ENCODE measurements at regions not wholly inside any gene's neighbourhood (a gene's known extent, or its start where the extent isn't known, plus 50 kb on each side); places are given as distances from the start of the nearest gene placed in this dataset.

GRCh38 chr5:2177244-2177643 is 294.5 kb upstream of the IRX4 start:
- no peak for DNase-seq

GRCh38 chr5:2176581-2176980 is 293.9 kb upstream of the IRX4 start:
- DNase-seq = no peak

GRCh38 chr5:2175842-2176404 is 293.2 kb upstream of the IRX4 start:
- DNase-seq = no peak

DNA sequence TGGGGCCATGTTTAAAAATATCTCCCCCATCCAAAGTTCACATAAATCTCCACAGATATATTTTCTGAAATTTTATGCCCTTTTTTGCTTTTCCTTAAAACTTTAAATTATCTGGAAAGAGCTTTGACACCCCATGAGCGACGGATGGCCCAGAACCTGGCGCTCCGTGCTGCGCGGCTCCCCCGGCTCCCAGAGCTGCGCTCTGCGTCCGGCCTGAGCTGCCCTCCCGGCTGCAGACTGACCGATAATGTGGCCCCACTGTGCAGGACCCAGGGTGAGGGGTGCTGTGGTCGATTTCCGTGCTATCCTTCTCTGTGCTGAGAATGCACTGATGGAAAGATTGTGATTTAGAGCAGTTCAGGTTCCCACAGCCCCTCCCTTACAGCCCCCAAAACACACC is 292.3 kb upstream of the IRX4 start:
- DNase-seq = no peak

DNA sequence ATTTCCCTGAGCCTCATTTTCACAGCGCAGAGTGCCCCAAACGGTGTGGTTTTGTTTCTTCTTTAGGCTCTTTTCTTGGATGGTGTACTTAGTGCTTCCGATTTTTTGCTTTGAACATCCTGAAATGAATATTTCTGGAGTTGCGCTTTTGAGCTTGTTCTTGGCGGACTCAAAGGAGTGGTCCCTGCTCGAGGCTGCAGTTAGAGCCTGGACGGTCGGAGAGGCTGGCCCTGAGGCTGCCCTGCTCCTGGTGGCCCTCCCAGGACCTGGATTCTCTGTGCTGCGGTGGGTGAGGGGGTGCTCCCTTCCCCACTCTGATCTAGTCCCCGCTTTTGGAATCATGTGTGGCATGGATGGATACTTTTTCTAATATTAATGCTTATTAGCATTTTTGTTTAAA is 291.8 kb upstream of the IRX4 start:
- DNase-seq = no peak

GRCh38 chr5:2173151-2173834 is 290.6 kb upstream of the IRX4 start:
- DNase-seq = no peak

DNA sequence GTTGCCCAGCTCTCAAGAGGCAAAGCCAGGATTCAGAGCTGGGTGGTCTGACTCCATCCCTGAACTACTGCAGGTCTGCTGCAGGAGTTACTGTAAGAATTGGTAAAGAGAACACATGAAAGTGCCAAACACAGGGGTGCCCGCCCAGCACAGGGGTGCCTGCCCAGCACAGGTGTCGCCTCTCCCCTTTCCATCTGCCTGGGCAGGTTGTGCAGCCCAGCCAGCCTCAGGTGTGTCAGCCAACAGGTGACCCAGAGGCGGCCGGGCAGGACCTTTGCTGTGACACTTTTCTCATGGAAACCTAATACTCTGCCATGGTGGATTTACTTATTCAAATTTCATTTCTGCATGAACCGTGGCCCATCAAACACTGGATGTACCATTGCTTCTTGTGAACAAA is 289.7 kb upstream of the IRX4 start:
- DNase-seq = no peak

GRCh38 chr5:2170761-2171160 is 288.0 kb upstream of the IRX4 start:
- DNase-seq = no peak

GRCh38 chr5:2169850-2170760 is 287.4 kb upstream of the IRX4 start:
- no peak for DNase-seq

DNA sequence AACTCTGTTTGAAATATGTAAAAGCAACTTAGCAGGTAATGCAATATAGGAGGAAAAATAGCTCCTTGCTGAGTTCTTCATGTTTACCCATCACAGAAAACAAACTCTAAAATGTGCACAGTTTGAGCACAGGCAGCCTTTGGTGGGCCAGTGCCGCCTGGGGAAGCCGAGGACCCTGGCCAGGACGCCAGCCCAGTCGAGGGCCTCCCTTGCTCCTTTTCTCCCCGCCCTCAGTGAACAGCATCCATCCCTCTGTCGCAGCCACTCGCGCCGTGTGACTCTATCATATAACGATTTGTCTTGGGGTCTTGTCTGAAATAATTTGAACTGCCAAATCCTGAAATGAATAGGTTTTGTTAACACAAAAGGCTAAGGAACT is 286.7 kb upstream of the IRX4 start:
- no peak for DNase-seq

DNA sequence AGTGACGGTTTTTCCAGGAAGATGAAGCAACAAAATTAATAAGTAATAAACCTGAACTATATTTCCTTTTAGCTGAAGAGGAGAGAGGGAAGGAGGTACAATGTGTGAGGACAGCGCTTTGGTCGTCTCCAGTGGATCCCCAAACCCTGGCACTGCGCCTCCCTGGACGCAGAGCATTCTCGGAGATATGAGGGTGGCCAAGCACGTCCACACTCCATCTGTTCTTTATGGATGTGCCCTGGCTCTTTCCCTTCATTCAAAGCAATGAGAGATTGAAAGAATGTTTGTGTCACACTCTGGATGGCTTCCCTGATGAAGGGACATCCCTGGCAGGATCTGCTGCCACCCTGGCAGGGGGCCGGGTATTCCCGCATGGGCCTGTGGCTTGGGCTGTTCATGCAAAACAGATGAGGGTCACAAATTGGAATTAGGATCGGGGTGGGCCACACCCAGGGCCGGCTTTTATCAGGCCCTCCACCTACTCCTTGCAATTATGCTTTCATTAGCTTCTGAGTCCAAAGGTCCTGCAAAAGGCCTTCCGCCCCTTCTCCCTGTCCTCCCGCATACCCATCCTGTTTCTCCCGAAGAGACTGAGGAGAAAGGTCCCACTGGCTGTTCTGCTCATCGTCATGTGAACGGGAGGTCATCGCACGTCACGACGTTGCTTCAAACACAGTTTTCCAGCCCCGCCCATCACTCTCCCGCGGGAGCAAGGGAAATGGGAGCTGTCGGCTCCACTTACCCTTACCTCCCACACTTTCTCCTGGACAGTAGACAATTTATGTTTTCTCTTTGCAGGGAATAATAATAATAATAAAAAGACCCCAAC is 286.1 kb upstream of the IRX4 start:
- no peak for DNase-seq

DNA sequence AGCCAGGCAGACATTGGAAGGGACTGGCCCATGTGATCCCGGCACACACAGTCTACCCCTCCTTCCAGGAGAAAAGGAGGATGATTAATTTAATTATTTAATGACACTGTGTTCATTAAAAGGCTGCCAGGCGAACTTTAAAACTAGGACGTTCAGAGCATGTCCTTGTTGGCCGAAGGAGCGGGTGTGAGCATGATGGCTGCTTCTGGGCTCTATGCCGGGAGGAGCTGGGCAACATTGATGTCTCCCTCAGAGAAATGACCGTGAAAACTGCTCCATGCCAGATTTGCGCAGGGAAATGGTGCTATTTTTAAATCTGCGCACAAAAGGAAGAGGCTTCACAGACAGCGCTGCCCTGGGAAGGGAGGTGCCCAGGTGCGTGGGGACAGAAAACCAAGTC is 284.9 kb upstream of the IRX4 start:
- no peak for DNase-seq

- DNase-seq = no peak
Measured at GRCh38 chr5:2166979-2167377, 284.3 kb upstream of the IRX4 start.

GRCh38 chr5:2166306-2166978 is 283.7 kb upstream of the IRX4 start:
- DNase-seq = no peak

- no peak for DNase-seq
Measured at GRCh38 chr5:2165615-2166305, 283.0 kb upstream of the IRX4 start.

DNA sequence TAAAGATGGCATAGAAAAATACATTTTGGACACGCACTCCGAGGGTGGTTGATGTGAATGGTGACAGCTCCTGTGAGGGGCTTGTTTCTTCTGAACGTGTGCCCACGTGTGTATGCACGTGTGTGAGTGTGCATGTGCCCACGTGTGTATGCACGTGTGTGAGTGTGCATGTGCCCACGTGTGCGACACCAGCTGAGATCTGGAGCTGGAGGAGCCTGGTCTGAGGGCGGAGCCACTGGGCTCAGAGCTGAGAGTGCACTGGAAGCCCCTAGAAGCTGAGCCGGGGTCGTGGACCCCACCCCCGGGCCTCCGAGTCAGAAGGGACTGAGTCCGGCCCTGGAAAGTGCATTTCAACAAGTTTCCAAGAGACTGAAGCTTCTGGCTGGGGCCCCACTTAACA is 282.5 kb upstream of the IRX4 start:
- no peak for DNase-seq

DNA sequence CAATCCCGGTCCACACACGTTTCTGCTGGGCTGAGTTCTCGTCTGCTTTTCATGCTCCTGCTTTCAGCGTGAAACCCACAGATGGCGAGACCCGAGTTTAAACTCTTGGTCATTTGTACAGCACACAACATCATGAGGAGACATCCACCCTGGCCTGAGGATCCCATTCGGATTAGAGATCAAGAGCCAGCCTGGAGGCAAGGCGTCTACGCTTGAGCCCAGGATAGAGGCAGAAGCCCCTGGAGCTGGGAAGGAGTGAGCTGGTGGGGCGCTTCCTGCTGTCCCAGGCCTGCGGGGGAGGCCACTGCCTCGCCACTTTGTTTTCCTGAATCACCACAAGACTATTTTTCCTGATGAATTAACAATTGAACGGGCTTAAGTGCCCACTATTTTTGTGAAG is 281.9 kb upstream of the IRX4 start:
- DNase-seq = no peak

GRCh38 chr5:2163940-2164490 is 281.3 kb upstream of the IRX4 start:
- DNase-seq = no peak

DNA sequence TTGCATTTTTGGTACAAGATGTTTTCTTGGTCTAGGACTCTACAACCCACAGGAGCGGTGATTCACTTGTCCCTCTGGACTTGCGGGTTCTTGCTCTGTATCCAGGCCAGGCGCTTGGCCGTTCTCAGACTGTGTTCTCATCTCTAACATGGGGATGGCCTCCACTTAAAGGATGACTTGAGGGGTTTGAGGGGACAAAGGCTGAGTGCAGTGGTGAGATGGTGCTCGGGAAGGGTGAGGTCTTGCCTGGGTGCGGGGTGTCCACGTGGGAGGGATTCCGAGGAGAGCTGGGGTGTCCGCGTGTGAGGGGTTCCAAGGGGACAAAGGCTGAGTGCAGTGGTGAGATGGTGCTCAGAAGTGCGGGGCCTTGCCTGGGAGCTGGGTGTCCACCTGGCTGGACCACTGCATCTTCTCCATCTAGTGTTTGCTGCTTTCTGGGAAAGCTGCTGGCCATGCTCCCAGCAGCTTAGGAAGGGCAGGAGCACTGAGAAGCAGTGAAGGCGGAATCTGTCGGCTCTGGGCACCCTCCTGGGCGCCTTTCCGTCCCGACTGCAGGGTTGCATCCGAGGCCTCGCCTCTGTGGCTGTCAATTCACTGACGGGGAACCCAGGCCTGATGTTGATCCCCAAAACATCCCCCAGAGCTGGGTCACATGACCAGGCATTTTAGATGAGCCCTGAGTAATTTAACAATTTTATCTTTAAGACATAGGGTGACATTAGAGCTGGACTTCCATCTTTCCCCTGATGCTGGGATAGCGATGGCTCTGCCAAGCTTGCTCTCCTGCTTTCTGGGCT is 280.5 kb upstream of the IRX4 start:
- no peak for DNase-seq

GRCh38 chr5:2160811-2161210 is 278.1 kb upstream of the IRX4 start:
- DNase-seq = no peak

DNA sequence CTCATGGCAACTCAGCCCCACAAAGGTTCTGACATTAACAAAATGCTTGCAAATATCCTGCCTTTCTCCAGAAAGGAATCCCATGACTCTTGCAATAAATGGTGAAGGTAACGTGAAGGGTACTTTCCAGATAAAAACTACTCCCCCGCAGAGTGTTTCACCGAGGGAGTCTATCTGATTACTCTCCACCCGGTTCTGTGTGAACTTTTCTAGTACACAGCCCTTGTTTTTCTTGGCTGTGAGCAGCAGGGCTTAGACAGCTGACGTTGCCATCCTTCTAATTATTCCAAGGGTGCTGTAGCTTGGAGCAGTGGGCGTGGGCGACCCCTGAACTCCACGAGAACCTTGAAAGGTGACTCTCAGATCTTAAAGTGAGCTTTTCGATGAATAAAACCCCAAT is 276.0 kb upstream of the IRX4 start:
- no peak for DNase-seq

Measured in DMS53 (cell line).